Neutrophil (primary cell): ENCODE measurements at regions not wholly inside any gene's neighbourhood (a gene's known extent, or its start where the extent isn't known, plus 50 kb on each side); places are given as distances from the start of the nearest gene placed in this dataset.
"Not testable (repeated sequence)": the region's sequence is repeated elsewhere in the genome, so short reads cannot be mapped to it uniquely, and the experiment has no call there.

Experiments used
- H3K27ac ChIP-seq: fragments of 200-600 bp; sonication (generic); 2 replicates; pipeline ENCODE4 v1.5.1; 2016; ENCODE audit warnings: mild to moderate bottlenecking, moderate library complexity
- H3K27me3 ChIP-seq: fragments of 200-600 bp; sonication (generic); 2 replicates; pipeline ENCODE4 v1.6.0; 2016; ENCODE audit warnings: mild to moderate bottlenecking
- H3K36me3 ChIP-seq: fragments of 200-600 bp; sonication (generic); 2 replicates; pipeline ENCODE4 v1.5.1; 2017
- H3K4me1 ChIP-seq, 2 experiments: fragments of 200-600 bp in 1 of 2; sonication (generic) in 1 of 2; 1 replicate in 1 of 2; 2 replicates in 1 of 2; pipeline versions ENCODE4 v1.5.1 to v1.6.1; 2013 to 2016; ENCODE audit warnings: low read depth in 1 of 2, low read length in 1 of 2, mild to moderate bottlenecking in 1 of 2, moderate library complexity in 1 of 2; ENCODE audit not compliant: control insufficient read depth in 1 of 2, insufficient read depth in 1 of 2
- H3K4me3 ChIP-seq, 2 experiments: fragments of 200-600 bp in 1 of 2; sonication (generic) in 1 of 2; 1 replicate in 1 of 2; 2 replicates in 1 of 2; pipeline ENCODE4 v1.5.1; 2013 to 2016; ENCODE audit warnings: low read depth in 1 of 2, low read length in 1 of 2, mild to moderate bottlenecking in 1 of 2, moderate library complexity in 1 of 2
- H3K9me3 ChIP-seq: fragments of 200-600 bp; sonication (generic); 2 replicates; pipeline ENCODE4 v1.5.1; 2016
- CTCF ChIP-seq: fragments of 200-600 bp; sonication (generic); IDR thresholded peaks from 2 replicates; pipeline ENCODE4 v1.5.1; 2016; ENCODE audit warnings: antibody characterized with exemption

- H3K27ac ChIP-seq, result no peak overlapping the region
- TF ChIP-seq CTCF, result no peak
- no peaks in the 10 kb centered on the region for H3K27me3 ChIP-seq
- no peaks in the 10 kb centered on the region for H3K4me1 ChIP-seq
- no peaks in the 10 kb centered on the region for H3K36me3 ChIP-seq
- no peaks in the 10 kb centered on the region for H3K9me3 ChIP-seq
- no peak overlapping the region for H3K4me3 ChIP-seq
Observed at GRCh38 chr16:61460020-61460419, 576.2 kb downstream of the CDH8 start.

- H3K27ac ChIP-seq, result no peak overlapping the region
- H3K4me1 ChIP-seq, result no peaks in the 10 kb centered on the region
- no peaks in the 10 kb centered on the region for H3K27me3 ChIP-seq
- H3K36me3 ChIP-seq, result no peaks in the 10 kb centered on the region
- H3K9me3 ChIP-seq, result no peaks in the 10 kb centered on the region
- TF ChIP-seq CTCF, result no peak
- no peak overlapping the region for H3K4me3 ChIP-seq
Observed at GRCh38 chr16:61435346-61435745, 600.9 kb downstream of the CDH8 start.

GRCh38 chr16:61432421-61432820 lies 603.8 kb downstream of the CDH8 start:
- Histone ChIP-seq H3K27ac (no peak overlapping the region), H3K36me3 (no peaks in the 10 kb centered on the region)

GRCh38 chr16:61421111-61421510 lies 615.1 kb downstream of the CDH8 start:
- H3K27ac ChIP-seq, result no peak overlapping the region
- no peak overlapping the region for H3K4me3 ChIP-seq
- no peaks in the 10 kb centered on the region for H3K36me3 ChIP-seq
- no peaks in the 10 kb centered on the region for H3K9me3 ChIP-seq
- TF ChIP-seq CTCF, result no peak
- H3K27me3 ChIP-seq, result no peaks in the 10 kb centered on the region
- H3K4me1 ChIP-seq, result no peaks in the 10 kb centered on the region

More at GRCh38 chr16:61432421-61432820, 603.8 kb downstream of the CDH8 start:
- Histone ChIP-seq H3K27me3 (no peaks in the 10 kb centered on the region), H3K9me3 (no peaks in the 10 kb centered on the region), H3K4me1 (no peaks in the 10 kb centered on the region), H3K4me3 (no peak overlapping the region)
- no peak for TF ChIP-seq CTCF

GRCh38 chr16:61419791-61420190 lies 616.4 kb downstream of the CDH8 start:
- Histone ChIP-seq H3K27ac (no peak overlapping the region), H3K4me3 (no peak overlapping the region), H3K36me3 (no peaks in the 10 kb centered on the region), H3K4me1 (no peaks in the 10 kb centered on the region), H3K27me3 (no peaks in the 10 kb centered on the region), H3K9me3 (no peaks in the 10 kb centered on the region)
- TF ChIP-seq CTCF, result no peak

GRCh38 chr16:61418802-61419201 lies 617.4 kb downstream of the CDH8 start:
- not testable (repeated sequence) for H3K9me3 ChIP-seq, H3K36me3 ChIP-seq, H3K27me3 ChIP-seq, H3K4me1 ChIP-seq, H3K27ac ChIP-seq, H3K4me3 ChIP-seq
